HepG2 (cell line): ENCODE measurements at regions not wholly inside any gene's neighbourhood (a gene's known extent, or its start where the extent isn't known, plus 50 kb on each side); places are given as distances from the start of the nearest gene placed in this dataset.

Experiments used
- ATAC-seq: fragments of 200-7000 bp; cut with Tn5 transposase; 3 replicates; pipeline ENCODE4 v1.9.1; 2020; ENCODE audit warnings: mild to moderate bottlenecking, moderate library complexity
- BruUV-seq: library from RNA; stranded (reverse); fragments of 400-500 nt; replicated peaks from 2 replicates; lab custom pipeline; 2021; lab: Mats Ljungman, UMichigan
- CTCF ChIA-PET: fragments of 300-600 bp; formaldehyde crosslinking; extraction: SDS; loops from one replicate; lab custom pipeline; 2021; ENCODE audit warnings: low total read pairs, inconsistent platforms, low intra/inter-chr PET ratio; lab: Yijun Ruan, JAX
- POLR2A ChIA-PET: fragments of 350-600 bp; sonication (Branson Sonifier 250); formaldehyde crosslinking; loops from one replicate; lab custom pipeline; 2020; ENCODE audit warnings: antibody characterized with exemption, inconsistent platforms; lab: Yijun Ruan, JAX
- DNase-seq: peaks from one replicate; pipeline ENCODE4 v3.0.0-alpha.2; 2015; ENCODE audit warnings: low spot score
- FAIRE-seq: peaks from 3 replicates; lab custom pipeline; 2011; peaks lifted over from hg19 to GRCh38; lab: Jason Lieb, UNC
- H2AFZ ChIP-seq: one replicate; pipeline ENCODE4 v1.6.1; 2011; ENCODE audit warnings: low read length, inconsistent platforms
- H3K27ac ChIP-seq: fragments of 300-600 bp; 3 replicates; pipeline ENCODE4 v1.8.0; 2011; ENCODE audit warnings: mixed run types, mild to moderate bottlenecking, mixed read lengths, low read length, inconsistent platforms; ENCODE audit not compliant: insufficient read depth; ENCODE audit errors: extremely low read length
- H3K27me3 ChIP-seq, 2 experiments: fragments of 200-600 bp in 1 of 2; 2 replicates in 1 of 2; 3 replicates in 1 of 2; pipeline versions ENCODE4 v1.6.0 to v1.8.0; 2011; ENCODE audit warnings: low read length in 2 of 2, mild to moderate bottlenecking in 2 of 2, moderate library complexity in 2 of 2, inconsistent platforms in 1 of 2; ENCODE audit not compliant: insufficient read depth in 2 of 2, control insufficient read depth in 1 of 2
- H3K36me3 ChIP-seq, 2 experiments: fragments of 200-600 bp in 1 of 2; replicated peaks in 1 of 2; 2 replicates in 1 of 2; 3 replicates in 1 of 2; pipeline versions ENCODE4 v1.5.1 to v1.8.0; 2011; ENCODE audit warnings: low read length in 2 of 2, inconsistent platforms in 1 of 2; ENCODE audit not compliant: insufficient read depth in 2 of 2, control insufficient read depth in 1 of 2
- H3K4me1 ChIP-seq: 2 replicates; pipeline ENCODE4 v1.5.1; 2012; ENCODE audit warnings: low read length, inconsistent platforms; ENCODE audit not compliant: insufficient read depth
- H3K4me2 ChIP-seq: 2 replicates; pipeline ENCODE4 v1.6.0; 2011; ENCODE audit warnings: low read depth, low read length, inconsistent platforms
- H3K4me3 ChIP-seq, 3 experiments: fragments of 200-600 bp in 1 of 3; sonication (generic), shearing (Covaris generic) in 1 of 3; replicated peaks in 1 of 3; 2 replicates each; pipeline ENCODE4 v1.5.1; 2011 to 2016; ENCODE audit warnings: low read length in 3 of 3, inconsistent platforms in 2 of 3, low read depth in 2 of 3, mild to moderate bottlenecking in 2 of 3, control low read depth in 1 of 3, mixed read lengths in 1 of 3; ENCODE audit not compliant: insufficient read depth in 1 of 3
- H3K79me2 ChIP-seq: one replicate; pipeline ENCODE4 v1.6.1; 2011; ENCODE audit warnings: low read length, inconsistent platforms; ENCODE audit not compliant: insufficient read depth
- H3K9ac ChIP-seq: 2 replicates; pipeline ENCODE4 v1.6.0; 2011; ENCODE audit warnings: mild to moderate bottlenecking, low read depth, low read length, inconsistent platforms; ENCODE audit not compliant: insufficient read depth
- H3K9me3 ChIP-seq: 2 replicates; pipeline ENCODE4 v1.5.1; 2012; ENCODE audit warnings: mild to moderate bottlenecking, low read length
- H4K20me1 ChIP-seq: 2 replicates; pipeline ENCODE4 v1.6.0; 2011; ENCODE audit warnings: inconsistent platforms, mild to moderate bottlenecking, low read length, moderate library complexity; ENCODE audit not compliant: insufficient read depth
- BCLAF1 ChIP-seq: fragments of 450-650 bp; IDR thresholded peaks from 2 replicates; pipeline ENCODE4 v1.6.1; 2017; ENCODE audit warnings: mild to moderate bottlenecking
- KDM6A ChIP-seq: IDR thresholded peaks from 2 replicates; pipeline ENCODE4 v1.6.1; 2016; ENCODE audit warnings: low read depth
- NFYC ChIP-seq: IDR thresholded peaks from 2 replicates; pipeline ENCODE4 v1.6.1; 2016; ENCODE audit warnings: missing genetic modification reagents, missing compliant biosample characterization
- PAX8 ChIP-seq: sonication (generic); formaldehyde crosslinking; IDR thresholded peaks from 2 replicates; pipeline ENCODE4 v1.8.0; 2022; ENCODE audit warnings: mild to moderate bottlenecking, missing genetic modification reagents, borderline replicate concordance
- REL ChIP-seq: sonication (generic); formaldehyde crosslinking; conservative IDR thresholded peaks from 2 replicates; pipeline ENCODE4 v1.8.0; 2022; ENCODE audit warnings: mild to moderate bottlenecking, missing genetic modification reagents, moderate library complexity
- TCF12 ChIP-seq, 2 experiments: fragments of 450-650 bp in 1 of 2; sonication (generic) in 1 of 2; formaldehyde crosslinking in 1 of 2; IDR thresholded peaks; 2 replicates each; pipeline versions ENCODE4 v1.6.1 to v1.8.0; 2017 to 2022; ENCODE audit warnings: antibody characterized with exemption in 1 of 2, mild to moderate bottlenecking in 1 of 2, missing genetic modification reagents in 1 of 2, moderate library complexity in 1 of 2
- THAP11 ChIP-seq: IDR thresholded peaks from 2 replicates; pipeline ENCODE4 v1.6.1; 2016; ENCODE audit warnings: missing biosample characterization, missing genetic modification reagents
- ZBTB38 ChIP-seq: sonication (generic); formaldehyde crosslinking; IDR thresholded peaks from 2 replicates; pipeline ENCODE4 v1.5.1; 2020; ENCODE audit warnings: mild to moderate bottlenecking, missing genetic modification reagents
- ZNF788 ChIP-seq: sonication (generic); formaldehyde crosslinking; IDR thresholded peaks from 2 replicates; pipeline ENCODE4 v1.5.0; 2020; ENCODE audit warnings: mild to moderate bottlenecking, missing genetic modification reagents, borderline replicate concordance
- WGBS: methylation state at CpG from one replicate; pipeline ENCODE4 v1.1.6; 2017; ENCODE audit warnings: low lambda C conversion rate; 5-methylcytosine and 5-hydroxymethylcytosine counted together
- in situ Hi-C: cut with HindIII; loops from 2 replicates; pipeline ENCODE4 v1.10.0; 2017; ENCODE audit warnings: low pct_unique_long_range_greater_than_20kb; ENCODE audit not compliant: extremely low pct_ligation_motif_present
- intact Hi-C: fragments of 100-400 bp; cut with micrococcal nuclease; formaldehyde crosslinking; loops from one replicate; pipeline ENCODE4 v1.10.0; 2022; ENCODE audit not compliant: unreplicated experiment

GRCh38 chr2:126782648-126783047 is 116.0 kb upstream of the TEX51 start:
- H3K27ac ChIP-seq: no peak overlapping the region
- intact Hi-C loops: no loop called here
- H3K9ac ChIP-seq: no peak overlapping the region
- CTCF ChIA-PET: no interaction called here
- TF ChIP-seq REL (CRISPR knock-in tag) (no peak), NFYC (CRISPR knock-in tag) (no peak), TCF12 (IDR thresholded peaks at IDR 0.05) (no peak), TCF12 (CRISPR knock-in tag; IDR thresholded peaks at IDR 0.05) (no peak), KDM6A (CRISPR knock-in tag) (no peak), PAX8 (CRISPR knock-in tag) (no peak), BCLAF1 (no peak), ZNF788 (CRISPR knock-in tag) (no peak), ZBTB38 (no peak), THAP11 (CRISPR knock-in tag) (no peak)
- POLR2A ChIA-PET: no interaction called here
- no peak overlapping the region for H3K4me3 ChIP-seq
- ATAC-seq (no peak), DNase-seq (no peak), FAIRE-seq (no peak)
- BruUV-seq: no TSS peak
- in situ Hi-C loops: loop anchor here (25.0 kb wide), 1 partner anchor 1970 kb away; no protein-coding TSS in a partner anchor
- WGBS: 6% methylated on average over 4 of the region's 4 CpGs
- no peak overlapping the region for H3K4me2 ChIP-seq
- no peak overlapping the region for H2AFZ ChIP-seq
- H3K9me3 ChIP-seq: no peaks in the 10 kb centered on the region
- H4K20me1 ChIP-seq: no peaks in the 10 kb centered on the region
- no peaks in the 10 kb centered on the region for H3K4me1 ChIP-seq
- H3K27me3 ChIP-seq: peaks cover 3 to 45% of the 10 kb centered on the region in 2 experiments; a peak in 4 of 5 replicates
- no peaks in the 10 kb centered on the region for H3K79me2 ChIP-seq
- H3K36me3 ChIP-seq: no peaks in the 10 kb centered on the region
